ENCODE measurements at regions not wholly inside any gene's neighbourhood (a gene's known extent, or its start where the extent isn't known, plus 50 kb on each side); places are given as distances from the start of the nearest gene placed in this dataset.

GRCh38 chrX:9336456-9336855, 128.4 kb upstream of the TBL1X start:
- no peak for FAIRE-seq
- intact Hi-C loops (cut with DNase I): no loop called here
- 65 to 66% methylated on average over 8 of the region's 8 CpGs for WGBS, 2 donors

GRCh38 chrX:9337046-9337445, 127.8 kb upstream of the TBL1X start:
- no peak for FAIRE-seq
- H3K4me3 ChIP-seq: no peak overlapping the region
- ATAC-seq: peak in 1 of 4 donors; percentile 29
- no peak overlapping the region for H3K27ac ChIP-seq
- 66 to 72% methylated on average over 5 of the region's 5 CpGs for WGBS, 2 donors
- peaks cover 0 to 6% (median 0%) of the 10 kb centered on the region in 3 donors for H3K4me1 ChIP-seq
- intact Hi-C loops (cut with DNase I): no loop called here
- H3K36me3 ChIP-seq: no peaks in the 10 kb centered on the region
- H3K27me3 ChIP-seq: no peaks in the 10 kb centered on the region
- DNase-seq: no peak
- TF ChIP-seq CTCF (IDR thresholded peaks at IDR 0.05): no peak
- no peaks in the 10 kb centered on the region for H3K9me3 ChIP-seq

More at GRCh38 chrX:9336456-9336855, 128.4 kb upstream of the TBL1X start:
- TF ChIP-seq CTCF (IDR thresholded peaks at IDR 0.05): no peak
- Histone ChIP-seq H3K27me3 (no peaks in the 10 kb centered on the region), H3K4me3 (no peak overlapping the region), H3K9me3 (no peaks in the 10 kb centered on the region), H3K36me3 (no peaks in the 10 kb centered on the region), H3K4me1 (peaks cover 0 to 3% (median 0%) of the 10 kb centered on the region in 3 donors), H3K27ac (no peak overlapping the region)
- no peak for ATAC-seq
- DNase-seq: no peak

DNA sequence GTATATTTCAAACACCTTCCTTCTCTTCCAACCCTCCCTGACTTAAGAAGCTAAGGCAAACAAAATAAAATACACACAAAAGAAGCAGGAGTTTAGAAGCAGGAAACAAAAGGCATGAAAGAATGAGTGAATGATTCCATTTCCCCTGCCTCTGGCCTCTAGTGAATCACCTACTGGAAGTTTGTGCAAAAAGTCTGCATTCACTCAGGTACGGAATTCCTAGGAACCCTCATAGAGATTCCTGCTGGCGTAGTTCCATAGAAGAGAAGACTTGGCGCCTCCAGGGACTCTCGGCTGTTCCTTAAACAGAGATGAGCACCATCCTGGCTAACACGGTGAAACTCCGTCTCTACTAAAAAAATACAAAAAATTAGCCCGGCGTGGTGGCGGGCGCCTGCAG, 125.9 kb upstream of the TBL1X start:
- H3K36me3 ChIP-seq: no peaks in the 10 kb centered on the region
- intact Hi-C loops (cut with DNase I): no loop called here
- H3K9me3 ChIP-seq: no peaks in the 10 kb centered on the region
- no peaks in the 10 kb centered on the region for H3K27me3 ChIP-seq
- TF ChIP-seq CTCF (IDR thresholded peaks at IDR 0.05): no peak
- ATAC-seq (no peak), DNase-seq (no peak), FAIRE-seq (no peak)
- no peak overlapping the region for H3K27ac ChIP-seq
- no peak overlapping the region for H3K4me3 ChIP-seq
- WGBS, 2 donors: 93 to 96% methylated on average over 10 of the region's 10 CpGs
- H3K4me1 ChIP-seq: peaks cover 0 to 6% (median 0%) of the 10 kb centered on the region in 3 donors

DNA sequence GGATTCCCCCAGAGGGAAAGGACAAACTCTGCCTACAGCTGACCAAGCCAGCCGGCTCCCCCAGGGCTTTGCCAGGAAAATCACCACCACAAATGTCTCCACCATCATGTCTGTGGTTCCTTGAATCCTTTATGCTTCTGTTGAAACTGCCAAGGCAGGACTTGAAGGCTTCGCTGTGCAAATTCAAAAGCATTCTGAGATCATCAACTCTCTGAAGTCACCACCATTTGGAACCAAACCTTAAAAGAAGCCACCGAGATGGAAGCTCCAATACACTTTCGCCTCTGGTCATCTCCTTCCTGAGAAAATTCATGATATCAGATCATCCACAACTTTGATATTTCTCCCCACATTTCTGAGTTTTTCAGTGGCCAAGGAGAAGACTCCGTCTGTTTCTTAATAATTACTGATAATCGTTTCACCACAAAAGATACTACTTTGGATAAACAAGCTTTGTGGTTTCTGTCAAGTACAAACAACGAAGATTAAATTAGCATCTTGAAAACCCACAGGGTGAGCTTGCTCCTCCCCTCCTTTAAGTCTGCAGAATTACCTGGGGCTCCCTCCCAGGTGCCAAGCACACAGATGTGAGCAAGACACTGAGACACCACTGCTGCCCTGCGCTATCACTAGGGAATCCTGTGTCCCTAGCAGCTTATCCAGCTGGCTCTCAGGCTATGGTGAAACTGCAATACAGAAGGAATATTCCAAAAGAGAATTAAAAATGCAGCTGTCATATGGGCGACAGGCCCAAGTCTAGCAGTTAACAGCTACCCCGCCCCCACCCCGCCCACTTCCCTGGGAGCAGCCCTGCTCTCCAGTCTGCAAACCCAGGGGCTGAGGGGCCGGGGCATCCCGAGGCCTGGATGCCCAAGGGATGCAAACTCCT, 125.0 kb upstream of the TBL1X start:
- FAIRE-seq: no peak
- no peak for TF ChIP-seq CTCF (IDR thresholded peaks at IDR 0.05)
- Histone ChIP-seq H3K27me3 (no peaks in the 10 kb centered on the region), H3K4me3 (no peak overlapping the region), H3K4me1 (peaks cover 0 to 6% (median 0%) of the 10 kb centered on the region in 3 donors), H3K9me3 (no peaks in the 10 kb centered on the region), H3K36me3 (no peaks in the 10 kb centered on the region), H3K27ac (peak overlapping the region in 1 of 4 donors; percentile 58)
- ATAC-seq: no peak
- no peak for DNase-seq
- 54 to 80% methylated on average over 13 of the region's 13 CpGs for WGBS, 2 donors
- intact Hi-C loops (cut with DNase I): loop anchor here in 1 of 3 donors (5.0 kb wide), 1 partner anchor 122 kb away; no protein-coding TSS in a partner anchor
